ENCODE measurements at regions not wholly inside any gene's neighbourhood (a gene's known extent, or its start where the extent isn't known, plus 50 kb on each side); places are given as distances from the start of the nearest gene placed in this dataset.

GRCh38 chr3:66603151-66603611, 102.4 kb upstream of the LRIG1 start:
- no peak for TF ChIP-seq CTCF (IDR thresholded peaks at IDR 0.05)
- no peak for TF ChIP-seq POLR2A (IDR thresholded peaks at IDR 0.05)
